Mesenchymal stem cell (in vitro differentiated cells and primary cell): ENCODE measurements at regions not wholly inside any gene's neighbourhood (a gene's known extent, or its start where the extent isn't known, plus 50 kb on each side); places are given as distances from the start of the nearest gene placed in this dataset.
"Not testable (repeated sequence)": the region's sequence is repeated elsewhere in the genome, so short reads cannot be mapped to it uniquely, and the experiment has no call there.

Experiments used
- DNase-seq: peaks from one replicate; pipeline ENCODE4 v3.0.0-alpha.2; 2013
- H2AFZ ChIP-seq: one replicate; pipeline ENCODE4 v1.6.1; 2013; ENCODE audit warnings: low read depth, mild to moderate bottlenecking, control low read depth, inconsistent platforms, low read length, moderate library complexity
- H2AK5ac ChIP-seq: 2 replicates; pipeline ENCODE4 v1.6.1; 2013; ENCODE audit warnings: low read length, moderate library complexity, mild to moderate bottlenecking, inconsistent platforms; ENCODE audit not compliant: severe bottlenecking
- H2BK120ac ChIP-seq: one replicate; pipeline ENCODE4 v1.6.1; 2013; ENCODE audit warnings: low read depth, mild to moderate bottlenecking, inconsistent platforms, low read length, moderate library complexity
- H2BK12ac ChIP-seq, 2 experiments: one replicate each; pipeline ENCODE4 v1.6.1; 2013; ENCODE audit warnings: inconsistent platforms in 2 of 2, low read length in 2 of 2, mild to moderate bottlenecking in 2 of 2, moderate library complexity in 2 of 2, control low read depth in 1 of 2
- H2BK15ac ChIP-seq: one replicate; pipeline ENCODE4 v1.6.1; 2013; ENCODE audit warnings: mild to moderate bottlenecking, low read depth, inconsistent platforms; ENCODE audit not compliant: poor library complexity, severe bottlenecking
- H2BK5ac ChIP-seq: 2 replicates; pipeline ENCODE4 v1.6.1; 2013; ENCODE audit warnings: low read depth, mild to moderate bottlenecking, low read length, control low read depth, inconsistent platforms; ENCODE audit not compliant: poor library complexity, severe bottlenecking
- H3K14ac ChIP-seq, 2 experiments: one replicate each; pipeline ENCODE4 v1.6.1; 2013; ENCODE audit warnings: inconsistent platforms in 2 of 2, low read length in 2 of 2, control low read depth in 1 of 2, mild to moderate bottlenecking in 1 of 2, moderate library complexity in 1 of 2
- H3K18ac ChIP-seq, 2 experiments: one replicate each; pipeline ENCODE4 v1.6.1; 2013; ENCODE audit warnings: inconsistent platforms in 2 of 2, low read length in 2 of 2, control low read depth in 1 of 2, low read depth in 1 of 2, mild to moderate bottlenecking in 1 of 2
- H3K23ac ChIP-seq, 2 experiments: one replicate each; pipeline ENCODE4 v1.6.1; 2013; ENCODE audit warnings: inconsistent platforms in 2 of 2, low read length in 2 of 2, mild to moderate bottlenecking in 2 of 2, moderate library complexity in 2 of 2, control low read depth in 1 of 2
- H3K27ac ChIP-seq: 2 replicates; pipeline ENCODE4 v1.5.1; 2013; ENCODE audit warnings: mild to moderate bottlenecking, moderate library complexity, low read length, control low read depth, inconsistent platforms; ENCODE audit not compliant: poor library complexity, severe bottlenecking
- H3K27me3 ChIP-seq, 2 experiments: 2 replicates each; pipeline versions ENCODE4 v1.6.1 to v1.7.0; 2013; ENCODE audit warnings: low read length in 2 of 2, mild to moderate bottlenecking in 2 of 2, moderate library complexity in 2 of 2, control low read depth in 1 of 2, inconsistent platforms in 1 of 2; ENCODE audit not compliant: control insufficient read depth in 1 of 2, insufficient read depth in 1 of 2
- H3K36me3 ChIP-seq, 2 experiments: 2 replicates each; pipeline versions ENCODE4 v1.6.1 to v1.7.0; 2013; ENCODE audit warnings: low read length in 2 of 2, control low read depth in 1 of 2, inconsistent platforms in 1 of 2, low read depth in 1 of 2, mild to moderate bottlenecking in 1 of 2; ENCODE audit not compliant: insufficient read depth in 2 of 2, control insufficient read depth in 1 of 2
- H3K4ac ChIP-seq, 2 experiments: one replicate each; pipeline ENCODE4 v1.6.1; 2013; ENCODE audit warnings: inconsistent platforms in 2 of 2, low read length in 2 of 2, mild to moderate bottlenecking in 2 of 2, moderate library complexity in 2 of 2, control low read depth in 1 of 2, low read depth in 1 of 2
- H3K4me1 ChIP-seq: 2 replicates; pipeline ENCODE4 v1.6.1; 2013; ENCODE audit warnings: low read depth, low read length, control low read depth; ENCODE audit not compliant: control insufficient read depth, insufficient read depth
- H3K4me2 ChIP-seq: 2 replicates; pipeline ENCODE4 v1.6.1; 2013; ENCODE audit warnings: low read length, mild to moderate bottlenecking, inconsistent platforms; ENCODE audit not compliant: poor library complexity, severe bottlenecking
- H3K4me3 ChIP-seq, 2 experiments: 2 replicates each; pipeline versions ENCODE4 v1.5.1 to v1.7.0; 2013; ENCODE audit warnings: low read length in 2 of 2, mild to moderate bottlenecking in 2 of 2, control low read depth in 1 of 2, low read depth in 1 of 2; ENCODE audit not compliant: insufficient read depth in 1 of 2
- H3K79me1 ChIP-seq: replicated peaks from 2 replicates; pipeline ENCODE4 v1.6.1; 2013; ENCODE audit warnings: mild to moderate bottlenecking, control low read depth, low read length, inconsistent platforms; ENCODE audit not compliant: poor library complexity, severe bottlenecking
- H3K9ac ChIP-seq: 2 replicates; pipeline ENCODE4 v1.7.0; 2013; ENCODE audit warnings: mild to moderate bottlenecking, low read length, moderate library complexity
- H3K9me3 ChIP-seq: 2 replicates; pipeline ENCODE4 v1.7.0; 2013; ENCODE audit warnings: mild to moderate bottlenecking, low read length; ENCODE audit not compliant: control insufficient read depth
- H4K8ac ChIP-seq: one replicate; pipeline ENCODE4 v1.6.1; 2013; ENCODE audit warnings: inconsistent platforms, mild to moderate bottlenecking, low read length, moderate library complexity
- H4K91ac ChIP-seq: one replicate; pipeline ENCODE4 v1.6.1; 2013; ENCODE audit warnings: mild to moderate bottlenecking, low read length, inconsistent platforms
- WGBS: methylation state at CpG from one replicate; pipeline ENCODE4 v1.1.7; 2013; ENCODE audit warnings: mixed read lengths; 5-methylcytosine and 5-hydroxymethylcytosine counted together

- Histone ChIP-seq H2BK12ac (no peak overlapping the region), H2BK5ac (no peak overlapping the region), H3K9ac (no peak overlapping the region), H3K9me3 (no peaks in the 10 kb centered on the region), H3K4me2 (no peak overlapping the region), H3K36me3 (no peaks in the 10 kb centered on the region), H2AK5ac (no peak overlapping the region), H2BK15ac (no peak overlapping the region), H3K4me3 (no peak overlapping the region), H4K91ac (no peak overlapping the region), H3K23ac (no peak overlapping the region), H2AFZ (no peak overlapping the region), H2BK120ac (no peak overlapping the region), H3K14ac (no peak overlapping the region), H3K27ac (peak overlapping the region; percentile 71), H3K4me1 (peaks cover 1% of the 10 kb centered on the region), H3K27me3 (no peaks in the 10 kb centered on the region), H3K79me1 (no peaks in the 10 kb centered on the region), H4K8ac (no peak overlapping the region), H3K18ac (no peak overlapping the region), H3K4ac (no peak overlapping the region)
- 98% methylated on average over 2 of the region's 3 CpGs for WGBS
- no peak for DNase-seq
These were observed 259.9 kb downstream of the GJA1 start for GRCh38 chr6:121695329-121695728.

GRCh38 chr6:121697921-121698320 lies 262.5 kb downstream of the GJA1 start:
- Histone ChIP-seq H3K27ac (no peak overlapping the region), H3K4me3 (no peak overlapping the region), H2AK5ac (no peak overlapping the region), H2BK15ac (no peak overlapping the region), H3K9ac (no peak overlapping the region), H3K23ac (no peak overlapping the region), H2BK5ac (no peak overlapping the region), H3K18ac (no peak overlapping the region), H3K36me3 (no peaks in the 10 kb centered on the region), H2BK120ac (no peak overlapping the region), H3K27me3 (no peaks in the 10 kb centered on the region), H3K4me2 (no peak overlapping the region), H4K8ac (no peak overlapping the region), H3K79me1 (no peaks in the 10 kb centered on the region), H2AFZ (no peak overlapping the region), H2BK12ac (peak overlapping the region in 1 of 2 experiments; percentile 55), H3K14ac (no peak overlapping the region), H3K4ac (no peak overlapping the region), H4K91ac (no peak overlapping the region), H3K4me1 (peaks cover 1% of the 10 kb centered on the region), H3K9me3 (no peaks in the 10 kb centered on the region)
- DNase-seq: no peak
- 54% methylated on average over 5 of the region's 6 CpGs for WGBS

GRCh38 chr6:121698617-121699016 lies 263.2 kb downstream of the GJA1 start:
- H3K27me3 ChIP-seq: no peaks in the 10 kb centered on the region
- H3K4me3 ChIP-seq: no peak overlapping the region
- H3K79me1 ChIP-seq: no peaks in the 10 kb centered on the region
- H2BK5ac ChIP-seq: no peak overlapping the region
- H2AK5ac ChIP-seq: no peak overlapping the region
- no peaks in the 10 kb centered on the region for H3K36me3 ChIP-seq
- peaks cover under 1% of the 10 kb centered on the region for H3K4me1 ChIP-seq
- no peak overlapping the region for H3K23ac ChIP-seq
- no peak overlapping the region for H3K4me2 ChIP-seq
- no peak overlapping the region for H2AFZ ChIP-seq
- H3K9ac ChIP-seq: no peak overlapping the region
- no peaks in the 10 kb centered on the region for H3K9me3 ChIP-seq
- no peak overlapping the region for H3K14ac ChIP-seq
- H2BK120ac ChIP-seq: no peak overlapping the region
- peak overlapping the region; percentile 39 for H4K8ac ChIP-seq
- no peak overlapping the region for H3K27ac ChIP-seq
- no peak for DNase-seq
- no peak overlapping the region for H4K91ac ChIP-seq
- no peak overlapping the region for H2BK15ac ChIP-seq
- peak overlapping the region in 1 of 2 experiments; percentile 66 for H2BK12ac ChIP-seq
- peak overlapping the region in 1 of 2 experiments; percentile 68 for H3K18ac ChIP-seq
- no peak overlapping the region for H3K4ac ChIP-seq

GRCh38 chr6:121703129-121703528 lies 267.7 kb downstream of the GJA1 start:
- whole genome bisulfite sequencing: 91% methylated on average over 8 of the region's 8 CpGs
- H2BK120ac ChIP-seq, H3K23ac ChIP-seq, H2AFZ ChIP-seq, H3K79me1 ChIP-seq, H3K36me3 ChIP-seq, H3K4ac ChIP-seq, H3K4me1 ChIP-seq, H2BK12ac ChIP-seq, H4K91ac ChIP-seq, H3K27me3 ChIP-seq, H4K8ac ChIP-seq, DNase-seq, H3K9me3 ChIP-seq, H2BK5ac ChIP-seq, H3K9ac ChIP-seq, H3K14ac ChIP-seq, H2BK15ac ChIP-seq, H2AK5ac ChIP-seq, H3K27ac ChIP-seq, H3K4me2 ChIP-seq, H3K4me3 ChIP-seq: not testable (repeated sequence)
- peak overlapping the region in 1 of 2 experiments; percentile 30 for H3K18ac ChIP-seq
